HCT116 (cell line): ENCODE measurements at regions not wholly inside any gene's neighbourhood (a gene's known extent, or its start where the extent isn't known, plus 50 kb on each side); places are given as distances from the start of the nearest gene placed in this dataset.

Source experiments
- ATAC-seq: fragments of 200-7000 bp; cut with Tn5 transposase; 2 replicates; pipeline ENCODE4 v1.9.1; 2020; ENCODE audit warnings: mild to moderate bottlenecking, moderate library complexity
- BruUV-seq: library from RNA; stranded (reverse); fragments of 400-500 nt; replicated peaks from 2 replicates; lab custom pipeline; 2021; lab: Mats Ljungman, UMichigan
- CTCF ChIA-PET: fragments of 300-600 bp; sonication (Branson Sonifier 250); formaldehyde crosslinking; loops from one replicate; lab custom pipeline; 2021; ENCODE audit warnings: antibody characterized with exemption; lab: Charles Lee
- POLR2A ChIA-PET: fragments of 300-600, 350-600 bp; sonication (Branson Sonifier 250); formaldehyde crosslinking; loops from one replicate; lab custom pipeline; 2021; ENCODE audit warnings: antibody characterized with exemption; lab: Charles Lee
- RAD21 ChIA-PET, 2 experiments: fragments of 300-600 bp; sonication (Branson Sonifier 250); formaldehyde crosslinking; loops; one replicate each; lab custom pipeline; 2023; ENCODE audit warnings: low total read pairs in 2 of 2; ENCODE audit not compliant: uncharacterized antibody in 2 of 2, unreplicated experiment in 2 of 2, low non-redundant PET in 1 of 2; lab: Charles Lee
- DNase-seq: peaks from one replicate; pipeline ENCODE4 v3.0.0-alpha.2; 2010; ENCODE audit warnings: low read depth, low spot score
- H2AFZ ChIP-seq: fragments of 200-600 bp; shearing (Covaris generic), sonication (generic); 2 replicates; pipeline ENCODE4 v1.6.1; 2017; ENCODE audit warnings: low read depth, mixed run types, mixed read lengths, antibody characterized with exemption, low read length; ENCODE audit not compliant: poor library complexity, severe bottlenecking
- H3K27ac ChIP-seq: 2 replicates; pipeline ENCODE4 v1.5.1; 2012; ENCODE audit warnings: low read depth, low read length
- H3K27me3 ChIP-seq: fragments of 200-600 bp; sonication (generic); 2 replicates; pipeline ENCODE4 v1.6.1; 2016; ENCODE audit warnings: mixed run types, low read length, mixed read lengths; ENCODE audit not compliant: insufficient read depth
- H3K36me3 ChIP-seq, 2 experiments: fragments of 200-500 bp in 1 of 2; fragments of 200-600 bp in 1 of 2; sonication (Bioruptor generic) in 1 of 2; sonication (generic) in 1 of 2; 2 replicates each; pipeline versions ENCODE4 v1.5.1 to v1.6.1; 2014 to 2016; ENCODE audit warnings: low read length in 2 of 2, inconsistent platforms in 1 of 2, mixed read lengths in 1 of 2, mixed run types in 1 of 2; ENCODE audit not compliant: insufficient read depth in 2 of 2, control insufficient read depth in 1 of 2
- H3K4me1 ChIP-seq, 2 experiments: fragments of 200-600 bp in 1 of 2; sonication (generic) in 1 of 2; 2 replicates each; pipeline versions ENCODE4 v1.5.1 to v1.6.1; 2012 to 2017; ENCODE audit warnings: low read length in 2 of 2, inconsistent platforms in 1 of 2, mild to moderate bottlenecking in 1 of 2, mixed read lengths in 1 of 2, mixed run types in 1 of 2, moderate library complexity in 1 of 2; ENCODE audit not compliant: insufficient read depth in 2 of 2, control insufficient read depth in 1 of 2
- H3K4me2 ChIP-seq: fragments of 200-600 bp; sonication (generic); 2 replicates; pipeline ENCODE4 v1.6.1; 2017; ENCODE audit warnings: mixed run types, low read length, mixed read lengths
- H3K4me3 ChIP-seq, 2 experiments: fragments of 200-600 bp in 1 of 2; sonication (generic) in 1 of 2; replicated peaks in 1 of 2; 2 replicates each; pipeline ENCODE4 v1.5.1; 2011 to 2016; ENCODE audit warnings: low read length in 2 of 2, control low read depth in 1 of 2, low read depth in 1 of 2, mild to moderate bottlenecking in 1 of 2, mixed read lengths in 1 of 2, mixed run types in 1 of 2
- H3K79me2 ChIP-seq: fragments of 200-600 bp; sonication (generic); 2 replicates; pipeline ENCODE4 v1.6.1; 2017; ENCODE audit warnings: mild to moderate bottlenecking, mixed run types, low read length, moderate library complexity, mixed read lengths; ENCODE audit not compliant: insufficient read depth
- H3K9ac ChIP-seq: fragments of 200-600 bp; sonication (generic); 2 replicates; pipeline ENCODE4 v1.6.1; 2016; ENCODE audit warnings: low read length, mixed read lengths
- H3K9me2 ChIP-seq: fragments of 200-600 bp; sonication (generic), shearing (Covaris generic); 2 replicates; pipeline ENCODE4 v1.6.1; 2017; ENCODE audit warnings: mixed run types, mild to moderate bottlenecking, moderate library complexity; ENCODE audit not compliant: insufficient read depth
- H3K9me3 ChIP-seq, 2 experiments: fragments of 200-500 bp in 1 of 2; fragments of 200-600 bp in 1 of 2; sonication (Bioruptor generic) in 1 of 2; sonication (generic) in 1 of 2; 2 replicates each; pipeline ENCODE4 v1.6.1; 2014 to 2017; ENCODE audit warnings: low read length in 2 of 2, mixed read lengths in 2 of 2, inconsistent platforms in 1 of 2, low read depth in 1 of 2, mild to moderate bottlenecking in 1 of 2, mixed run types in 1 of 2, moderate library complexity in 1 of 2; ENCODE audit not compliant: control insufficient read depth in 1 of 2, insufficient read depth in 1 of 2
- H4K20me1 ChIP-seq: fragments of 200-600 bp; sonication (generic), shearing (Covaris generic); 2 replicates; pipeline ENCODE4 v1.6.1; 2017; ENCODE audit warnings: mixed run types, mild to moderate bottlenecking, moderate library complexity; ENCODE audit not compliant: insufficient read depth
- ATF3 ChIP-seq: IDR thresholded peaks from 2 replicates; pipeline ENCODE4 v1.6.1; 2012
- CTCF ChIP-seq, 3 experiments: fragments of 200-600 bp in 1 of 3; sonication (generic) in 1 of 3; IDR thresholded peaks in 2 of 3; conservative IDR thresholded peaks in 1 of 3; 2 replicates each; pipeline ENCODE4 v1.5.1; 2012 to 2017; ENCODE audit warnings: low read depth in 2 of 3, low read length in 2 of 3, antibody characterized with exemption in 1 of 3, borderline replicate concordance in 1 of 3, control low read depth in 1 of 3, mild to moderate bottlenecking in 1 of 3, mixed read lengths in 1 of 3, mixed run types in 1 of 3, moderate library complexity in 1 of 3; ENCODE audit not compliant: insufficient read depth in 1 of 3
- ELF1 ChIP-seq: IDR thresholded peaks from 2 replicates; pipeline ENCODE4 v1.6.1; 2012; ENCODE audit warnings: low read depth, borderline replicate concordance
- EZH2 ChIP-seq: fragments of 200-600 bp; sonication (generic); IDR thresholded peaks from 2 replicates; pipeline ENCODE4 v1.6.1; 2017; ENCODE audit warnings: antibody characterized with exemption, mixed run types
- EZH2phosphoT487 ChIP-seq: fragments of 200-600 bp; IDR thresholded peaks from 2 replicates; pipeline ENCODE4 v1.6.1; 2018; ENCODE audit warnings: antibody characterized with exemption, borderline replicate concordance
- SIN3A ChIP-seq: IDR thresholded peaks from 2 replicates; pipeline ENCODE4 v1.6.1; 2012; ENCODE audit warnings: low read depth
- ZBTB33 ChIP-seq: IDR thresholded peaks from 2 replicates; pipeline ENCODE4 v1.6.1; 2011; ENCODE audit warnings: mild to moderate bottlenecking, low read length, moderate library complexity; ENCODE audit not compliant: insufficient replicate concordance; ENCODE audit errors: extremely low read depth
- intact Hi-C: fragments of 100-400 bp; cut with micrococcal nuclease; formaldehyde crosslinking; loops from 2 replicates; pipeline ENCODE4 v1.10.0; 2022

- Histone ChIP-seq H3K27ac (no peak overlapping the region), H3K79me2 (no peaks in the 10 kb centered on the region), H3K9me3 (no peaks in the 10 kb centered on the region), H3K9me2 (no peaks in the 10 kb centered on the region), H3K27me3 (no peaks in the 10 kb centered on the region), H3K4me3 (no peak overlapping the region), H3K36me3 (no peaks in the 10 kb centered on the region), H3K4me1 (peaks cover 0 to 7% of the 10 kb centered on the region in 2 experiments; a peak in 1 of 4 replicates), H3K4me2 (no peak overlapping the region), H4K20me1 (no peaks in the 10 kb centered on the region), H2AFZ (no peak overlapping the region), H3K9ac (no peak overlapping the region)
- ATAC-seq: no peak
- ChIA-PET CTCF (no interaction called here), RAD21 (no interaction called here), POLR2A (no interaction called here)
- BruUV-seq: no TSS peak
- intact Hi-C loops: no loop called here
- no peak for TF ChIP-seq CTCF (IDR thresholded peaks at IDR 0.05 in 2 of 3, conservative IDR thresholded peaks at IDR 0.05 in 1 of 3; ENCODE audit: borderline replicate concordance in 1 of 3, insufficient read depth in 1 of 3, low read depth in 2 of 3, low read length in 2 of 3)
- no peak for TF ChIP-seq ELF1
- no peak for TF ChIP-seq ZBTB33
- TF ChIP-seq ATF3: no peak
- TF ChIP-seq EZH2phosphoT487: no peak
- TF ChIP-seq EZH2: no peak
- TF ChIP-seq SIN3A: no peak
- DNase-seq: no peak
Measured at GRCh38 chrX:42992199-42992943, 214.4 kb upstream of the PPP1R2C start.
